Kidney (tissue), 13 donors: ENCODE measurements at regions not wholly inside any gene's neighbourhood (a gene's known extent, or its start where the extent isn't known, plus 50 kb on each side); places are given as distances from the start of the nearest gene placed in this dataset.

Experiments used
- DNase-seq, 5 donors: peaks; one replicate each; pipeline ENCODE4 v3.0.0-alpha.2; 2013 to 2020
- FAIRE-seq: peaks from 2 replicates; lab custom pipeline; 2012; peaks lifted over from hg19 to GRCh38; lab: Jason Lieb, UNC
- H3K27ac ChIP-seq, 2 donors: one replicate each; pipeline ENCODE4 v1.7.0; 2013; ENCODE audit warnings: low read depth in 2 of 2, low read length in 2 of 2, inconsistent platforms in 1 of 2
- H3K27me3 ChIP-seq: one replicate; pipeline ENCODE4 v1.7.1; 2013; ENCODE audit warnings: low read length, inconsistent platforms; ENCODE audit not compliant: control insufficient read depth, insufficient read depth
- H3K36me3 ChIP-seq, 3 donors: one replicate each; pipeline versions ENCODE4 v1.7.0 to v1.7.1; 2013; ENCODE audit warnings: low read length in 3 of 3, control low read depth in 1 of 3, inconsistent platforms in 1 of 3; ENCODE audit not compliant: insufficient read depth in 3 of 3, control insufficient read depth in 2 of 3
- H3K4me1 ChIP-seq, 3 donors: one replicate each; pipeline versions ENCODE4 v1.7.0 to v1.7.1; 2013; ENCODE audit warnings: low read length in 3 of 3, inconsistent platforms in 1 of 3, low read depth in 1 of 3; ENCODE audit not compliant: control insufficient read depth in 2 of 3, insufficient read depth in 2 of 3
- H3K4me3 ChIP-seq, 3 donors: one replicate each; pipeline versions ENCODE4 v1.7.0 to v1.8.1; 2013; ENCODE audit warnings: low read length in 3 of 3, control low read depth in 1 of 3, inconsistent platforms in 1 of 3
- H3K9ac ChIP-seq, 3 donors: one replicate each; pipeline versions ENCODE4 v1.7.0 to v1.7.1; 2013; ENCODE audit warnings: low read length in 3 of 3, control low read depth in 1 of 3, inconsistent platforms in 1 of 3
- H3K9me3 ChIP-seq, 3 donors: one replicate each; pipeline versions ENCODE4 v1.7.0 to v1.7.1; 2013; ENCODE audit warnings: low read length in 3 of 3, control low read depth in 1 of 3, inconsistent platforms in 1 of 3; ENCODE audit not compliant: control insufficient read depth in 2 of 3, insufficient read depth in 1 of 3
- CTCF ChIP-seq: IDR thresholded peaks from 3 replicates; pipeline ENCODE4 v1.5.1; 2012; ENCODE audit warnings: mild to moderate bottlenecking, moderate library complexity, borderline replicate concordance; ENCODE audit not compliant: insufficient read depth; ENCODE audit errors: extremely low read depth
- intact Hi-C: fragments of 100-400 bp; cut with DNase I; formaldehyde crosslinking; loops from one replicate; pipeline ENCODE4 v1.11.1; 2022
- donor health status: control.
- donor health status: control.
- donor health status: control.
- donor health status: control.
- donor health status: control.
- donor health status: DM: yes; HTN: yes; CAD: no.
- donor health status: Normal renal cell carcinoma (clear cell type).

GRCh38 chr1:239006276-239006675 is 380.1 kb upstream of the CHRM3 start:
- H3K9ac ChIP-seq = no peak overlapping the region
- H3K4me1 ChIP-seq = no peaks in the 10 kb centered on the region
- FAIRE-seq (no peak), DNase-seq (peak in 1 of 5 donors; percentile 11)
- no peak overlapping the region for H3K4me3 ChIP-seq
- H3K9me3 ChIP-seq = no peaks in the 10 kb centered on the region
- no peak overlapping the region for H3K27ac ChIP-seq
- intact Hi-C loops = no loop called here
- TF ChIP-seq CTCF = no peak
- no peaks in the 10 kb centered on the region for H3K36me3 ChIP-seq
- no peaks in the 10 kb centered on the region for H3K27me3 ChIP-seq

- no peaks in the 10 kb centered on the region for H3K36me3 ChIP-seq
- TF ChIP-seq CTCF = no peak
- H3K9me3 ChIP-seq = no peaks in the 10 kb centered on the region
- H3K4me1 ChIP-seq = no peaks in the 10 kb centered on the region
- H3K27ac ChIP-seq = no peak overlapping the region
- no peak for FAIRE-seq
- H3K4me3 ChIP-seq = no peak overlapping the region
- DNase-seq = peak in 1 of 5 donors; percentile 4
- intact Hi-C loops = no loop called here
- no peak overlapping the region for H3K9ac ChIP-seq
- no peaks in the 10 kb centered on the region for H3K27me3 ChIP-seq
Measured at GRCh38 chr1:238999944-239000343, 386.4 kb upstream of the CHRM3 start.

GRCh38 chr1:238998577-238998976 is 387.8 kb upstream of the CHRM3 start:
- no peak for FAIRE-seq
- H3K4me3 ChIP-seq = no peak overlapping the region
- DNase-seq = no peak
- no peaks in the 10 kb centered on the region for H3K27me3 ChIP-seq
- intact Hi-C loops = no loop called here
- H3K4me1 ChIP-seq = no peaks in the 10 kb centered on the region
- H3K27ac ChIP-seq = no peak overlapping the region
- no peak overlapping the region for H3K9ac ChIP-seq
- H3K36me3 ChIP-seq = no peaks in the 10 kb centered on the region
- H3K9me3 ChIP-seq = no peaks in the 10 kb centered on the region
- TF ChIP-seq CTCF = no peak

GRCh38 chr1:238991765-238992495 is 394.4 kb upstream of the CHRM3 start:
- intact Hi-C loops = no loop called here
- no peak overlapping the region for H3K9ac ChIP-seq
- no peak for TF ChIP-seq CTCF
- no peak overlapping the region for H3K27ac ChIP-seq
- FAIRE-seq (no peak), DNase-seq (no peak)
- H3K4me1 ChIP-seq = no peaks in the 10 kb centered on the region
- H3K27me3 ChIP-seq = no peaks in the 10 kb centered on the region
- no peak overlapping the region for H3K4me3 ChIP-seq
- H3K36me3 ChIP-seq = no peaks in the 10 kb centered on the region
- H3K9me3 ChIP-seq = no peaks in the 10 kb centered on the region
